Body of pancreas (tissue), 4 donors: ENCODE measurements at regions not wholly inside any gene's neighbourhood (a gene's known extent, or its start where the extent isn't known, plus 50 kb on each side); places are given as distances from the start of the nearest gene placed in this dataset.

Experiments used
- POLR2A ChIP-seq, 3 donors: fragments of 450-650 bp; IDR thresholded peaks; one replicate each; pipeline ENCODE4 v1.6.1; 2016; ENCODE audit warnings: antibody characterized with exemption in 3 of 3, mild to moderate bottlenecking in 2 of 3
- TF ChIP-seq, protein P1 (sequence below), 7 experiments: fragments of 450-650 bp in 4 of 7; fragments of 200-600 bp in 3 of 7; sonication (generic) in 3 of 7; IDR thresholded peaks; one replicate each; pipeline ENCODE4 v1.5.1; 2016 to 2019; ENCODE audit warnings: antibody characterized with exemption in 7 of 7

- TF ChIP-seq POLR2A (IDR thresholded peaks at IDR 0.05) = no peak
- TF ChIP-seq, protein P1, sequence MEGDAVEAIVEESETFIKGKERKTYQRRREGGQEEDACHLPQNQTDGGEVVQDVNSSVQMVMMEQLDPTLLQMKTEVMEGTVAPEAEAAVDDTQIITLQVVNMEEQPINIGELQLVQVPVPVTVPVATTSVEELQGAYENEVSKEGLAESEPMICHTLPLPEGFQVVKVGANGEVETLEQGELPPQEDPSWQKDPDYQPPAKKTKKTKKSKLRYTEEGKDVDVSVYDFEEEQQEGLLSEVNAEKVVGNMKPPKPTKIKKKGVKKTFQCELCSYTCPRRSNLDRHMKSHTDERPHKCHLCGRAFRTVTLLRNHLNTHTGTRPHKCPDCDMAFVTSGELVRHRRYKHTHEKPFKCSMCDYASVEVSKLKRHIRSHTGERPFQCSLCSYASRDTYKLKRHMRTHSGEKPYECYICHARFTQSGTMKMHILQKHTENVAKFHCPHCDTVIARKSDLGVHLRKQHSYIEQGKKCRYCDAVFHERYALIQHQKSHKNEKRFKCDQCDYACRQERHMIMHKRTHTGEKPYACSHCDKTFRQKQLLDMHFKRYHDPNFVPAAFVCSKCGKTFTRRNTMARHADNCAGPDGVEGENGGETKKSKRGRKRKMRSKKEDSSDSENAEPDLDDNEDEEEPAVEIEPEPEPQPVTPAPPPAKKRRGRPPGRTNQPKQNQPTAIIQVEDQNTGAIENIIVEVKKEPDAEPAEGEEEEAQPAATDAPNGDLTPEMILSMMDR (IDR thresholded peaks at IDR 0.05) = no peak
Measured at GRCh38 chr5:117837786-117838185, 1150.6 kb downstream of the DTWD2 start.
